ENCODE measurements at regions not wholly inside any gene's neighbourhood (a gene's known extent, or its start where the extent isn't known, plus 50 kb on each side); places are given as distances from the start of the nearest gene placed in this dataset.

DNA sequence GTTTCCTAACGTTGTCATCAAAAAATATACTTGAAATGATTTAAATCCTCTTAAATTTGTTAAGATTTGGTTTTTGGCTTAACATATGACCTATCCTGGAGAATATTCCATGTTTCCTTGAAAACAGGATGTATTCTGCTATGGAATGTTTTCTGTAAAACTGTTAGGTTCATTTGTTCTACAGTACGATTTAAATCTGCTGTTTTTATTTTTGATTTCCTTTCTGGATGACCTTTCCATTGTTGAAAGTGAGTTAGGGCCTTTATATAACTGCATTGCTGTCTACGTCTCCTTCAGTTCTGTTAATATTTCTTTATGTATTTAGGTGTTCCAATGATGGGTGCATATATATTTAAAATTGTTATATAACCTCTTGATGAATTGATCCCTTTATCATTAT, 465.3 kb upstream of the ALCAM start:
- H3K56ac ChIP-seq (replicated peaks; ENCODE audit: insufficient read length, low read depth, low read length) = no peak overlapping the region
- no peak overlapping the region for H3K23ac ChIP-seq (ENCODE audit: insufficient read length)
- no peak overlapping the region for H2BK12ac ChIP-seq (ENCODE audit: low read depth, low read length)
- no peak overlapping the region for H4K8ac ChIP-seq (ENCODE audit: extremely low read depth, insufficient read depth, low read length)
- H2AFZ ChIP-seq (ENCODE audit: low read length) = no peak overlapping the region
- H3K23me2 ChIP-seq (ENCODE audit: low read depth, low read length) = no peaks in the 10 kb centered on the region
- no peaks in the 10 kb centered on the region for H3K79me2 ChIP-seq (ENCODE audit: control insufficient read depth in 1 of 2, insufficient read depth in 2 of 2, low read length in 2 of 2)
- no peak overlapping the region for H2BK5ac ChIP-seq (ENCODE audit: low read depth, low read length)
- H4K20me1 ChIP-seq (replicated peaks in 1 of 2; ENCODE audit: control insufficient read depth in 1 of 2, insufficient read depth in 2 of 2, low read length in 2 of 2) = no peaks in the 10 kb centered on the region
- no peak overlapping the region for H3K18ac ChIP-seq (ENCODE audit: extremely low read depth, low read length)
- H3K14ac ChIP-seq (ENCODE audit: insufficient read length) = no peak overlapping the region
- no peaks in the 10 kb centered on the region for H3K4me1 ChIP-seq (replicated peaks in 1 of 4; ENCODE audit: control insufficient read depth in 3 of 4, insufficient read depth in 4 of 4, low read length in 3 of 4)
- FAIRE-seq = no peak
- ChIA-PET CTCF (ENCODE audit: partially characterized antibody) (no interaction called here), POLR2A (ENCODE audit: partially characterized antibody) (no interaction called here)
- H2AK5ac ChIP-seq (ENCODE audit: low read depth, low read length) = no peak overlapping the region
- no peak overlapping the region for H2BK20ac ChIP-seq (ENCODE audit: low read length)
- no peak overlapping the region for H4K91ac ChIP-seq (replicated peaks; ENCODE audit: insufficient read length, low read length)
- no peak for DNase-seq (ENCODE audit: low read depth in 1 of 2, low spot score in 2 of 2)
- H3K4me2 ChIP-seq (ENCODE audit: insufficient read depth in 1 of 2, low read depth in 2 of 2, low read length in 2 of 2) = no peak overlapping the region
- TF ChIP-seq CREB1 (IDR thresholded peaks at IDR 0.05) (no peak), SP1 (IDR thresholded peaks at IDR 0.05; ENCODE audit: low read depth, low read length) (no peak), SUZ12 (IDR thresholded peaks at IDR 0.05; ENCODE audit: low read length) (no peak), HDAC2 (IDR thresholded peaks at IDR 0.05; ENCODE audit: borderline replicate concordance in 1 of 2, low read depth in 2 of 2, low read length in 2 of 2) (no peak), EGR1 (IDR thresholded peaks at IDR 0.05; ENCODE audit: borderline replicate concordance, low read depth, low read length) (no peak), POLR2AphosphoS5 (IDR thresholded peaks at IDR 0.05; ENCODE audit: low read depth, low read length) (no peak), CBX5 (IDR thresholded peaks at IDR 0.05; ENCODE audit: low read depth, low read length) (no peak), NANOG (IDR thresholded peaks at IDR 0.05; ENCODE audit: insufficient read depth, low read depth, low read length, poor library complexity, severe bottlenecking) (no peak), CHD2 (IDR thresholded peaks at IDR 0.05; ENCODE audit: low read length) (no peak), EZH2 (IDR thresholded peaks at IDR 0.05; ENCODE audit: low read depth, low read length, severe bottlenecking) (no peak), RFX5 (IDR thresholded peaks at IDR 0.05; ENCODE audit: borderline replicate concordance, low read depth, low read length) (no peak), BCL11A (IDR thresholded peaks at IDR 0.05; ENCODE audit: low read depth in 2 of 2, low read length in 2 of 2) (no peak), BACH1 (IDR thresholded peaks at IDR 0.05; ENCODE audit: low read length) (no peak), KDM1A (IDR thresholded peaks at IDR 0.05; ENCODE audit: borderline replicate concordance, low read length) (no peak), EP300 (IDR thresholded peaks at IDR 0.05; ENCODE audit: borderline replicate concordance in 1 of 2, low read depth in 2 of 2, low read length in 2 of 2) (no peak)
- no peak overlapping the region for H3K9ac ChIP-seq (replicated peaks in 1 of 4; ENCODE audit: extremely low read depth in 1 of 4, low read depth in 3 of 4, low read length in 3 of 4)
- H2BK15ac ChIP-seq (ENCODE audit: low read length) = no peak overlapping the region
- no peak overlapping the region for H2BK120ac ChIP-seq (replicated peaks; ENCODE audit: low read depth, low read length)
- H4K5ac ChIP-seq (ENCODE audit: insufficient read length, low read depth, low read length) = no peak overlapping the region
- no peak overlapping the region for H3K27ac ChIP-seq (ENCODE audit: low read depth, low read length)
- H3K4me3 ChIP-seq (ENCODE audit: extremely low read depth in 1 of 4, insufficient read depth in 2 of 4, low read depth in 3 of 4, low read length in 4 of 4) = no peak overlapping the region
- H3K79me1 ChIP-seq (ENCODE audit: low read depth, low read length) = no peaks in the 10 kb centered on the region
- peaks cover 5 to 6% of the 10 kb centered on the region in 2 experiments; a peak in 2 of 4 replicates for H3K9me3 ChIP-seq (ENCODE audit: insufficient read depth in 2 of 2, low read depth in 1 of 2, low read length in 1 of 2)
- no peaks in the 10 kb centered on the region for H3K36me3 ChIP-seq (ENCODE audit: control insufficient read depth in 2 of 4, insufficient read depth in 4 of 4, low read length in 3 of 4)
- WGBS, 2 experiments (ENCODE audit: extremely low coverage in 1 of 2, insufficient coverage in 1 of 2, insufficient read length in 1 of 2, insufficient replicate concordance in 2 of 2, low coverage in 1 of 2, low lambda C conversion rate in 2 of 2, missing lambda C conversion rate in 1 of 2) = 93% methylated on average over 3 of the region's 3 CpGs; no CpG with 5 or more reads in 1 of the 2 experiments
- H3K27me3 ChIP-seq (replicated peaks in 1 of 4; ENCODE audit: control insufficient read depth in 3 of 4, extremely low read depth in 1 of 4, insufficient read depth in 3 of 4, low read length in 3 of 4) = no peaks in the 10 kb centered on the region
- no peak overlapping the region for H3K4ac ChIP-seq (replicated peaks; ENCODE audit: insufficient read length, low read depth, low read length)
